Adrenal gland (tissue), 9 donors: ENCODE measurements at regions not wholly inside any gene's neighbourhood (a gene's known extent, or its start where the extent isn't known, plus 50 kb on each side); places are given as distances from the start of the nearest gene placed in this dataset.
"Not testable (repeated sequence)": the region's sequence is repeated elsewhere in the genome, so short reads cannot be mapped to it uniquely, and the experiment has no call there.

Experiments
- DNase-seq, 7 donors: peaks; one replicate each; pipeline ENCODE4 v3.0.0-alpha.2; 2019 to 2020
- H3K27ac ChIP-seq, 5 donors: fragments of 200-600 bp; sonication (generic) in 4 of 5; 1 replicate in 3 of 5; 2 replicates in 2 of 5; pipeline versions ENCODE4 v1.5.1 to v1.8.0; 2016 to 2020; ENCODE audit warnings: mild to moderate bottlenecking in 1 of 5
- H3K27me3 ChIP-seq: fragments of 200-600 bp; 2 replicates; pipeline ENCODE4 v1.8.0; 2021
- H3K36me3 ChIP-seq, 2 donors: fragments of 200-600 bp; replicated peaks in 1 of 2; 1 replicate in 1 of 2; 2 replicates in 1 of 2; pipeline versions ENCODE4 v1.5.1 to v1.8.0; 2018 to 2022
- H3K4me1 ChIP-seq, 2 donors: fragments of 200-600 bp; replicated peaks in 1 of 2; 1 replicate in 1 of 2; 2 replicates in 1 of 2; pipeline versions ENCODE4 v1.5.1 to v1.8.0; 2018 to 2021
- H3K4me3 ChIP-seq, 4 donors: fragments of 200-600 bp; sonication (generic) in 3 of 4; one replicate each; pipeline ENCODE4 v1.5.1; 2016 to 2018
- H3K9me3 ChIP-seq, 3 donors: fragments of 200-600 bp; sonication (generic) in 1 of 3; replicated peaks in 1 of 3; 1 replicate in 2 of 3; 2 replicates in 1 of 3; pipeline versions ENCODE4 v1.5.1 to v1.8.0; 2016 to 2021
- CTCF ChIP-seq, 6 experiments: fragments of 450-650 bp in 4 of 6; fragments of 200-600 bp in 2 of 6; sonication (generic) in 1 of 6; IDR thresholded peaks; 1 replicate in 5 of 6; 2 replicates in 1 of 6; pipeline versions ENCODE4 v1.5.1 to v1.8.0; 2016 to 2021; ENCODE audit warnings: antibody characterized with exemption in 6 of 6, mild to moderate bottlenecking in 2 of 6, moderate library complexity in 1 of 6
- POLR2A ChIP-seq, 2 donors: fragments of 450-650 bp; IDR thresholded peaks; one replicate each; pipeline ENCODE4 v1.6.1; 2017; ENCODE audit warnings: antibody characterized with exemption in 2 of 2, mild to moderate bottlenecking in 2 of 2, moderate library complexity in 1 of 2
- WGBS, 4 donors: extraction: QIAGEN DNeasy Blood & Tissue Kit in 2 of 4; methylation state at CpG; one replicate each; pipeline versions ENCODE4 v1.1.5 to v1.1.7; 2013 to 2017; 5-methylcytosine and 5-hydroxymethylcytosine counted together
- intact Hi-C, 2 donors: fragments of 100-400 bp; cut with DNase I; formaldehyde crosslinking; loops; one replicate each; pipeline versions ENCODE4 v1.14.1 to v1.15.0; 2022 to 2023
- donor health status: healthy with polysubstance abuse.
- donor health status: Bipolar disorder and iron deficiency.
- donor health status: DM: yes; HTN: yes; CAD: no.
- donor health status: DM: no; HTN: no; CAD: no.
- donor health status: DM: no; HTN: no; CAD: no.

- DNase-seq = peak; percentile 75 to 93 (median 89)
- intact Hi-C loops = no loop called here
- H3K9me3 ChIP-seq = no peaks in the 10 kb centered on the region
- H3K27me3 ChIP-seq = no peaks in the 10 kb centered on the region
- H3K27ac ChIP-seq = peak overlapping the region in 2 of 5 donors; percentile 58 to 66
- peaks cover 0 to 22% of the 10 kb centered on the region in 2 donors for H3K4me1 ChIP-seq
- 22 to 33% (median 26%) methylated on average over 9 of the region's 9 CpGs for WGBS, 4 donors
- no peaks in the 10 kb centered on the region for H3K36me3 ChIP-seq
- peak overlapping the region in 1 of 4 donors; percentile 8 for H3K4me3 ChIP-seq
- TF ChIP-seq POLR2A (IDR thresholded peaks at IDR 0.05) (no peak), CTCF (IDR thresholded peaks at IDR 0.05) (no peak)
These were observed 177.6 kb upstream of the PHACTR1 start for GRCh38 chr6:12538881-12539357.

GRCh38 chr6:12542319-12543115, 174.1 kb upstream of the PHACTR1 start:
- H3K9me3 ChIP-seq, H3K27ac ChIP-seq, H3K36me3 ChIP-seq, DNase-seq, H3K27me3 ChIP-seq, H3K4me3 ChIP-seq, intact Hi-C loops: not testable (repeated sequence)
- peaks cover 0 to 22% of the 10 kb centered on the region in 2 donors for H3K4me1 ChIP-seq
- 94 to 100% (median 97%) methylated on average over 4 of the region's 4 CpGs for WGBS, 4 donors

GRCh38 chr6:12543953-12544352, 172.6 kb upstream of the PHACTR1 start:
- Histone ChIP-seq H3K4me1 (peaks cover 0 to 8% of the 10 kb centered on the region in 2 donors), H3K27me3 (no peaks in the 10 kb centered on the region), H3K4me3 (no peak overlapping the region), H3K9me3 (no peaks in the 10 kb centered on the region), H3K27ac (peak overlapping the region in 1 of 5 donors; percentile 54), H3K36me3 (no peaks in the 10 kb centered on the region)
- DNase-seq = peak in 1 of 7 donors; percentile 23
- WGBS, 4 donors = 46 to 79% (median 67%) methylated on average over 5 of the region's 5 CpGs
- intact Hi-C loops = no loop called here
- TF ChIP-seq POLR2A (IDR thresholded peaks at IDR 0.05) (no peak), CTCF (IDR thresholded peaks at IDR 0.05) (no peak)

GRCh38 chr6:12544821-12545565, 171.6 kb upstream of the PHACTR1 start:
- no peak for TF ChIP-seq CTCF (IDR thresholded peaks at IDR 0.05)
- TF ChIP-seq POLR2A (IDR thresholded peaks at IDR 0.05) = no peak
- intact Hi-C loops = no loop called here
- 81 to 88% (median 86%) methylated on average over 3 of the region's 3 CpGs for WGBS, 4 donors

More at GRCh38 chr6:12544821-12545565, 171.6 kb upstream of the PHACTR1 start:
- no peaks in the 10 kb centered on the region for H3K27me3 ChIP-seq
- H3K9me3 ChIP-seq = no peaks in the 10 kb centered on the region
- H3K27ac ChIP-seq = no peak overlapping the region
- H3K36me3 ChIP-seq = no peaks in the 10 kb centered on the region
- H3K4me1 ChIP-seq = no peaks in the 10 kb centered on the region
- no peak overlapping the region for H3K4me3 ChIP-seq
- no peak for DNase-seq
